Osteocyte (in vitro differentiated cells): ENCODE measurements at regions not wholly inside any gene's neighbourhood (a gene's known extent, or its start where the extent isn't known, plus 50 kb on each side); places are given as distances from the start of the nearest gene placed in this dataset.

ENCODE experiments used
- DNase-seq: peaks from one replicate; pipeline ENCODE4 v3.0.0; 2021; ENCODE audit warnings: mixed read lengths; ENCODE audit not compliant: unreplicated experiment; ENCODE audit errors: extremely low spot score
- H3K27ac Mint-ChIP-seq: one replicate; pipeline ENCODE4 v1.8.0; 2021; ENCODE audit warnings: mild to moderate bottlenecking, mixed read lengths; ENCODE audit not compliant: unreplicated experiment
- H3K27me3 Mint-ChIP-seq: one replicate; pipeline ENCODE4 v1.8.0; 2021; ENCODE audit warnings: mixed read lengths; ENCODE audit not compliant: unreplicated experiment
- H3K36me3 Mint-ChIP-seq: one replicate; pipeline ENCODE4 v1.8.0; 2021; ENCODE audit warnings: mixed read lengths; ENCODE audit not compliant: unreplicated experiment
- H3K4me1 Mint-ChIP-seq: one replicate; pipeline ENCODE4 v1.8.0; 2021; ENCODE audit warnings: mixed read lengths; ENCODE audit not compliant: unreplicated experiment
- H3K4me3 Mint-ChIP-seq: one replicate; pipeline ENCODE4 v1.8.0; 2021; ENCODE audit warnings: mild to moderate bottlenecking, moderate library complexity, mixed read lengths; ENCODE audit not compliant: unreplicated experiment
- H3K9me3 Mint-ChIP-seq: one replicate; pipeline ENCODE4 v1.8.0; 2021; ENCODE audit warnings: mixed read lengths; ENCODE audit not compliant: unreplicated experiment
- CTCF ChIP-seq: fragments of 200-600 bp; sonication (generic); IDR thresholded peaks from 2 replicates; pipeline ENCODE4 v1.5.0; 2021; ENCODE audit warnings: antibody characterized with exemption, mild to moderate bottlenecking, moderate library complexity

GRCh38 chr6:10305790-10306415 lies 109.0 kb downstream of the TFAP2A start:
- no peak for DNase-seq
- no peak overlapping the region for H3K4me3 Mint-ChIP-seq
- H3K4me1 Mint-ChIP-seq: peaks cover 20% of the 10 kb centered on the region
- no peaks in the 10 kb centered on the region for H3K9me3 Mint-ChIP-seq
- TF ChIP-seq CTCF: no peak
- H3K27ac Mint-ChIP-seq: no peak overlapping the region
- H3K36me3 Mint-ChIP-seq: no peaks in the 10 kb centered on the region
- H3K27me3 Mint-ChIP-seq: no peaks in the 10 kb centered on the region

GRCh38 chr6:10303608-10304506 lies 111.0 kb downstream of the TFAP2A start:
- no peak for DNase-seq
- H3K27ac Mint-ChIP-seq: no peak overlapping the region
- no peak overlapping the region for H3K4me3 Mint-ChIP-seq
- no peaks in the 10 kb centered on the region for H3K36me3 Mint-ChIP-seq
- peaks cover 8% of the 10 kb centered on the region for H3K4me1 Mint-ChIP-seq
- H3K27me3 Mint-ChIP-seq: no peaks in the 10 kb centered on the region
- TF ChIP-seq CTCF: no peak
- no peaks in the 10 kb centered on the region for H3K9me3 Mint-ChIP-seq

- Mint-ChIP-seq H3K27me3 (no peaks in the 10 kb centered on the region), H3K9me3 (no peaks in the 10 kb centered on the region)
Observed at GRCh38 chr6:10302566-10303235, 112.2 kb downstream of the TFAP2A start.

GRCh38 chr6:10300071-10300470 lies 114.8 kb downstream of the TFAP2A start:
- H3K27me3 Mint-ChIP-seq: no peaks in the 10 kb centered on the region
- H3K9me3 Mint-ChIP-seq: no peaks in the 10 kb centered on the region
- no peak overlapping the region for H3K27ac Mint-ChIP-seq
- H3K4me1 Mint-ChIP-seq: no peaks in the 10 kb centered on the region
- no peak overlapping the region for H3K4me3 Mint-ChIP-seq
- no peak for TF ChIP-seq CTCF
- H3K36me3 Mint-ChIP-seq: no peaks in the 10 kb centered on the region
- DNase-seq: no peak

More at GRCh38 chr6:10302566-10303235, 112.2 kb downstream of the TFAP2A start:
- DNase-seq: no peak
- Mint-ChIP-seq H3K4me1 (peaks cover 8% of the 10 kb centered on the region), H3K27ac (no peak overlapping the region), H3K36me3 (no peaks in the 10 kb centered on the region), H3K4me3 (no peak overlapping the region)
- no peak for TF ChIP-seq CTCF

- no peak for DNase-seq
- Mint-ChIP-seq H3K4me1 (no peaks in the 10 kb centered on the region), H3K9me3 (no peaks in the 10 kb centered on the region), H3K27ac (no peak overlapping the region), H3K36me3 (no peaks in the 10 kb centered on the region), H3K4me3 (no peak overlapping the region), H3K27me3 (no peaks in the 10 kb centered on the region)
- no peak for TF ChIP-seq CTCF
Observed at GRCh38 chr6:10297832-10298231, 117.0 kb downstream of the TFAP2A start.
